ENCODE measurements at regions not wholly inside any gene's neighbourhood (a gene's known extent, or its start where the extent isn't known, plus 50 kb on each side); places are given as distances from the start of the nearest gene placed in this dataset.

DNA sequence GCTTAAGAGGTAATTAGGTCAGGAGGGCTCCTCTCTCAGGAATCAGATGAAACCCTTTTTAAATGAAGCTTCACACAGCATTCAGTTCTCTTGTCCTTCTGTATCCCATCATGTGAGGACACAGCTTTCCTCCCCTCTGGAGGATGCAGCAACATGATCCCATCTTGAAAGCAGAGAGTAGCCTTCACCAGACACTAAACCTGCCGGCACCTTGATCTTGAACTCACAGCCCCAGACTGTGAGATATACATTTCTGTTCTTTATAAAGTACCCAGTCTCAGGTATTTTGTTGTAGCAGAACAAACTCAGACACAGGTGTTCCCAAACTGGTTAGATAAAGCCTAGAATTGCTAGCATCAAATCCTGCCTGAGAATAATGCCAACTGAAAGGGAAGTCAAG lies 83.7 kb upstream of the PRICKLE2 start:
- no peak for DNase-seq
- Mint-ChIP-seq H3K27me3 (peaks cover 3% of the 10 kb centered on the region), H3K27ac (no peak overlapping the region), H3K4me1 (no peaks in the 10 kb centered on the region), H3K36me3 (no peaks in the 10 kb centered on the region), H3K9me3 (no peaks in the 10 kb centered on the region), H3K4me3 (no peak overlapping the region)

DNA sequence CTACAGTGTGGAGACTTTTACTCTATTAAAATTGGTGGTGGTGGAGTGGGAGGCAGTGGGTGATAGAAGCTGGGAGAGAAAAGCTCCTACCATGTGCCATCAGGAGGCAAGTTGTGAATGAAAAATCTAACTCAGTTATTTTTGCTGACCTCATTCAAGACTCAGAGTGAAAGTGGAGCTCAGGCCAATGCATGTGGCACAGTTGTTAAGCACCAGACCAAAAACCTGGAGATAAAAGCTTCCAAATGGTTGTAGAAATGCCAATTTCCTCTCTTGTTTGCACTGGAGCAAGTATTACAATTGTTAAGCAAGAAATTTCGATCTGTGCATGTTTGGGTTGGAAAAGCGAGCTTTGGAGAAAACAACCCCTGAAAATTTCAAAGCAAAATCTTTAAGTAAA lies 81.5 kb upstream of the PRICKLE2 start:
- no peak for DNase-seq
- peaks cover 3% of the 10 kb centered on the region for H3K27me3 Mint-ChIP-seq
- no peaks in the 10 kb centered on the region for H3K4me1 Mint-ChIP-seq
- no peaks in the 10 kb centered on the region for H3K9me3 Mint-ChIP-seq
- no peak overlapping the region for H3K27ac Mint-ChIP-seq
- H3K36me3 Mint-ChIP-seq, result no peaks in the 10 kb centered on the region
- no peak overlapping the region for H3K4me3 Mint-ChIP-seq

DNA sequence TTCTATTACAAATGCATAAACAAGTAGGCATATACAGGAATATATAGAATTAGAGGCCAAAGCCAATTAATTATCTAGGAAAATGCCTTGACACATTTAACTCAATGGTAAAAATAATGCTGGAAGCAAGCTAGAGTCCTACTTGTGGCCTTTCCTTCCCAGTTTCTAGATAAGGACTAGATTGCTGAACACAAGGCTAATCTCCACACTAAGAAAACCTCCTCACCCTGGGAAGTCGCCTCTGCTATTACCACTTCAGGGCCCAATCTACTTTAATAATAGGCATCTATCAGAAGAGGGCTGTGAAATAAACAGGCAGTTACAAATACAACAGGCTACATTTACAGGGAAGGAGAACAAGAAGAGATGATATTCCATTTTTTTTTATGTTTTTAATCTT lies 80.5 kb upstream of the PRICKLE2 start:
- H3K27ac Mint-ChIP-seq, result no peak overlapping the region
- H3K36me3 Mint-ChIP-seq, result no peaks in the 10 kb centered on the region
- DNase-seq, result no peak
- no peaks in the 10 kb centered on the region for H3K9me3 Mint-ChIP-seq
- H3K4me1 Mint-ChIP-seq, result no peaks in the 10 kb centered on the region
- peaks cover 6% of the 10 kb centered on the region for H3K27me3 Mint-ChIP-seq
- no peak overlapping the region for H3K4me3 Mint-ChIP-seq

GRCh38 chr3:64304828-64305410 lies 79.7 kb upstream of the PRICKLE2 start:
- Mint-ChIP-seq H3K9me3 (no peaks in the 10 kb centered on the region), H3K4me3 (no peak overlapping the region), H3K36me3 (no peaks in the 10 kb centered on the region), H3K27ac (no peak overlapping the region), H3K27me3 (peaks cover 8% of the 10 kb centered on the region), H3K4me1 (no peaks in the 10 kb centered on the region)
- no peak for DNase-seq

DNA sequence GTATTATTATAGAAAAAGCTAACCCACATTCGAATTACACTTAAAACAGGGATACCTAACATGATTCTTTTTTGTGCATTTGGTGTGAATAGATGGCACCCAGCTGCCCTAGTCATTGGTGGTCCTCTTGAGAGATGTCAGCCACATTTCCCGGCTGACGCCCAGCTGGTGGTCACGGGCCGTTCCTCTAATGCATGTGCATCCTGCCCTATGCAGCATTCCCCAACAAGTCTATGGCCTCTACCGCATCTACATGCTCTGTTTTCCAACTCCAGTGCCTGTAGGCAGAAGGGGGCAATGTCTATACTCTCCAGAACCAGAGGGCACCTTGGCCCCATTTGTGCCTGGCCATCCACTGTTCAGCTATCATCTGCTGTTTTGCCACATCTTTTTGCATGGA lies 78.6 kb upstream of the PRICKLE2 start:
- no peaks in the 10 kb centered on the region for H3K4me1 Mint-ChIP-seq
- no peak for DNase-seq
- H3K4me3 Mint-ChIP-seq, result no peak overlapping the region
- H3K27ac Mint-ChIP-seq, result no peak overlapping the region
- H3K9me3 Mint-ChIP-seq, result no peaks in the 10 kb centered on the region
- H3K36me3 Mint-ChIP-seq, result no peaks in the 10 kb centered on the region
- peaks cover 8% of the 10 kb centered on the region for H3K27me3 Mint-ChIP-seq

- DNase-seq, result no peak
- H3K27me3 Mint-ChIP-seq, result peaks cover 8% of the 10 kb centered on the region
- no peaks in the 10 kb centered on the region for H3K9me3 Mint-ChIP-seq
- no peak overlapping the region for H3K27ac Mint-ChIP-seq
- no peaks in the 10 kb centered on the region for H3K36me3 Mint-ChIP-seq
- no peak overlapping the region for H3K4me3 Mint-ChIP-seq
- no peaks in the 10 kb centered on the region for H3K4me1 Mint-ChIP-seq
Observed at GRCh38 chr3:64303401-64303800, 78.1 kb upstream of the PRICKLE2 start.

DNA sequence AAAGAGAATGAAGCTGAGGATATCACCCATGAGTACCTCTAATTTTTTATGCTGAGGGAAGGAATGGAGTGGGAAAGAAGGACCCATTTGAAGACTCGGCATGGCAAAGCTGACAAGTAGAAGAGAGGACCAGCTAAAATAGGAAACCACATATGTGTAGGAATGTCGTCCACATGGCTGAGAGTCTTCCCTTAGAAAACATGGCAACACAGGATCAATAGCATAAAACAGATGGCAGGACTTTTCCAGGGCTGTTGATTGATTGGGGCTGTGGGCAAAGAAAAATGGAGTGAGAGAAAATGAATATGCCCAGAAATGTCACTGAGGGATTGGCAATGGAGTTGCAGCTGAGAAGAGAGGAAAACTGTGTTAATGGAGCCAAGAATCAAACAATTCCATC lies 76.2 kb upstream of the PRICKLE2 start:
- peaks cover 4% of the 10 kb centered on the region for H3K27me3 Mint-ChIP-seq
- H3K4me3 Mint-ChIP-seq, result no peak overlapping the region
- H3K36me3 Mint-ChIP-seq, result no peaks in the 10 kb centered on the region
- peaks cover 6% of the 10 kb centered on the region for H3K9me3 Mint-ChIP-seq
- DNase-seq, result no peak
- H3K4me1 Mint-ChIP-seq, result no peaks in the 10 kb centered on the region
- no peak overlapping the region for H3K27ac Mint-ChIP-seq

DNA sequence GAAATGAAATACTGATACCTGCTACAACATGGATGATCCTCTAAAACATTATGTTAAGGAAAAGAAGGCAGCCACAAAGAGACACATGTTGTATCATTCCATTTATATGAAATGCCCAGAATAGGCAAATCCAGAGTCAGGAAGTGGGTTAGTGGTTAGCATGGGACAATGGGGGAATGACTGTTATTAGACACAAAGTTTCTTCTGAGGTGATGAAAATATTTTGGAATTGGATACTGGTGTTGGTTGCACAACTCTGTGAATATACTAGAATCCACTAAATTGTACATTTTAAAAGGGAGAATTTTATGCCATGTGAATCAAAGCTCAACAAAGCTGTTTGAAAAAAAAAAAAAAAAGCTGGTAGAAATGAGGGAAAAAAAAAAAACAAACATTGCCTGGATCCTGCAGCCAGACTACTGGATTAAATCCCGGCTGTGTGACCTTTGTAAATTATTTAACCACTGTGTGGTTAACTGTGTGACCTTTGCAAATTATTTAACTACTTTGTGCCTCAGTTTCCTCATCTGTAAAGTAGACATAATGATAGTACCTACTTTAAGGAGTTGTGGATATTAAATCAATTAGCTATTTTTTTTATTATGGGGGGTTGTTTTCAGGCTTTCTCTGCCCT lies 75.6 kb upstream of the PRICKLE2 start:
- H3K4me1 Mint-ChIP-seq, result no peaks in the 10 kb centered on the region
- DNase-seq, result no peak
- H3K9me3 Mint-ChIP-seq, result peaks cover 6% of the 10 kb centered on the region
- no peak overlapping the region for H3K27ac Mint-ChIP-seq
- no peak overlapping the region for H3K4me3 Mint-ChIP-seq
- H3K36me3 Mint-ChIP-seq, result no peaks in the 10 kb centered on the region
- peaks cover 4% of the 10 kb centered on the region for H3K27me3 Mint-ChIP-seq

- Mint-ChIP-seq H3K4me3 (no peak overlapping the region), H3K27ac (no peak overlapping the region), H3K36me3 (no peaks in the 10 kb centered on the region), H3K27me3 (peaks cover 4% of the 10 kb centered on the region), H3K4me1 (no peaks in the 10 kb centered on the region), H3K9me3 (peaks cover 6% of the 10 kb centered on the region)
- DNase-seq, result no peak
Observed at GRCh38 chr3:64299206-64299605, 73.9 kb upstream of the PRICKLE2 start.

- Mint-ChIP-seq H3K27me3 (peaks cover 11% of the 10 kb centered on the region), H3K9me3 (peaks cover 6% of the 10 kb centered on the region), H3K4me3 (no peak overlapping the region), H3K4me1 (no peaks in the 10 kb centered on the region), H3K27ac (no peak overlapping the region), H3K36me3 (no peaks in the 10 kb centered on the region)
- DNase-seq, result no peak
Observed at GRCh38 chr3:64297563-64297962, 72.3 kb upstream of the PRICKLE2 start.

- H3K36me3 Mint-ChIP-seq, result no peaks in the 10 kb centered on the region
- no peak overlapping the region for H3K27ac Mint-ChIP-seq
- H3K4me3 Mint-ChIP-seq, result no peak overlapping the region
- no peak for DNase-seq
- peaks cover 7% of the 10 kb centered on the region for H3K27me3 Mint-ChIP-seq
- peaks cover 6% of the 10 kb centered on the region for H3K9me3 Mint-ChIP-seq
- H3K4me1 Mint-ChIP-seq, result no peaks in the 10 kb centered on the region
Observed at GRCh38 chr3:64295594-64295993, 70.3 kb upstream of the PRICKLE2 start.

GRCh38 chr3:64294771-64295170 lies 69.5 kb upstream of the PRICKLE2 start:
- DNase-seq, result no peak
- Mint-ChIP-seq H3K9me3 (peaks cover 6% of the 10 kb centered on the region), H3K36me3 (no peaks in the 10 kb centered on the region), H3K4me1 (no peaks in the 10 kb centered on the region), H3K27me3 (peaks cover 6% of the 10 kb centered on the region), H3K4me3 (no peak overlapping the region), H3K27ac (no peak overlapping the region)

DNA sequence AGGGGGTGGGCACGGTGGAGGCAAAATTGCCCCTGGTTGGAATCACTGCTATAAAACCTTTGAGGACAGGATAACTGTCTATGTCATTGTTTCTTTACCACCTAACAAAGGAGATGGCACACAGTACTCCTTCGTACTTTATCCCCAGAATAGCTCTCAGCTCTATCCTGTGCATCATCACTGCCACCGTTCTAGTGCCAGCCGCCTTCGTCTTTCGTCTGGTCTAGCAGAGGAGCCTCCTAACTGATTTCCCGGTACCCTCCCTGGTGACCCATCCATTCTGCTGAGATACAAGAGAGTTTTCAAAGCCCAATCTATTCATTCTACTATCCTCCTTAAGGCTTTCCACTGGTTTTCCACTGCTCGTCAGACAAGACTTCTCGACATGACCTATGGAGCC lies 67.9 kb upstream of the PRICKLE2 start:
- H3K27me3 Mint-ChIP-seq, result peaks cover 6% of the 10 kb centered on the region

DNA sequence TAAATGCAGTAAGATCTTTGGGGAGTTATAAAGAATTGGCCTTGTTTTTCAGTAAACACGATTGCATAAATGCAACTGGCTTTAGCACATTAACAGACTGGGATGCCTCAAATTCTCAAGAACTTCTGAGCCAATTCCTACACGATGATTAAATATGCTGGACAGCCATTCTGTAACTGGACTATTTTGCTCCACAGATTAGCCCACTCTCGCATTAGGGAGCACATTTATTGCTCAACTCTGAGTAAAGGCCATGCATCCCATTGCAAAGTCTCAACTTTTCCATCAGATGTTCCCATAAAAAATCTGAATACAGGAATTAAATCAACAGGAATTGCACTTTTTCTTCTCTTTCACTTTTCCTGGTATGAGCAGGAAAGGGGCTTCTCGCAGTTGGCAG lies 66.7 kb upstream of the PRICKLE2 start:
- H3K27ac Mint-ChIP-seq, result no peak overlapping the region
- no peaks in the 10 kb centered on the region for H3K36me3 Mint-ChIP-seq
- H3K4me1 Mint-ChIP-seq, result no peaks in the 10 kb centered on the region
- H3K27me3 Mint-ChIP-seq, result peaks cover 6% of the 10 kb centered on the region
- no peak overlapping the region for H3K4me3 Mint-ChIP-seq
- DNase-seq, result no peak
- H3K9me3 Mint-ChIP-seq, result peaks cover 2% of the 10 kb centered on the region

More for the DNA sequence above, 67.9 kb upstream of the PRICKLE2 start:
- Mint-ChIP-seq H3K4me3 (no peak overlapping the region), H3K36me3 (no peaks in the 10 kb centered on the region), H3K27ac (no peak overlapping the region), H3K9me3 (peaks cover 6% of the 10 kb centered on the region), H3K4me1 (no peaks in the 10 kb centered on the region)
- no peak for DNase-seq

DNA sequence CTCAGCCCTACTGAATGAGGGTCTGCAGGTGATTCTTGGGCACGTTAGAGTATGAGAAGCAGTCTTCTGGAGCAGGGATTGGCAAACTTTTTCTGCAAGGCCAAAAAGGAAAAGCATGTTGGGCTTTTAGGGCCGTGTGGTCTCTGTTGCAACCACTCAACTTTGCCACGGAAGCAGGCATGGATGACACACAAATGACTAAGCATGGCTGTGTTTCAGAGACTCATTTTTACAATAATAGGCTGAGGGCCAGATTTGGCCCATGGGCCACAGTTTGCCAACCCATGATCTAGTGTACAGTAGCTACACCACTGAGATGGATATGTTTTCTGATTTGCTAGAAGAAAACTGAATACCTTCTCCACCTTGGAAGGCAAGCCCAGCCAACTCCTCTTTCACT lies 66.1 kb upstream of the PRICKLE2 start:
- Mint-ChIP-seq H3K4me1 (no peaks in the 10 kb centered on the region), H3K36me3 (no peaks in the 10 kb centered on the region), H3K27ac (no peak overlapping the region), H3K27me3 (peaks cover 6% of the 10 kb centered on the region), H3K4me3 (no peak overlapping the region), H3K9me3 (no peaks in the 10 kb centered on the region)
- DNase-seq, result no peak

- Mint-ChIP-seq H3K27ac (no peak overlapping the region), H3K9me3 (no peaks in the 10 kb centered on the region), H3K4me1 (no peaks in the 10 kb centered on the region), H3K4me3 (no peak overlapping the region), H3K36me3 (no peaks in the 10 kb centered on the region), H3K27me3 (peaks cover 6% of the 10 kb centered on the region)
- DNase-seq, result no peak
Observed at GRCh38 chr3:64290864-64291263, 65.6 kb upstream of the PRICKLE2 start.

All from activated naive CD8-positive, alpha-beta T cell treated with anti-CD3 and anti-CD28 coated beads for 36 hours (primary cell).